ENCODE measurements at regions not wholly inside any gene's neighbourhood (a gene's known extent, or its start where the extent isn't known, plus 50 kb on each side); places are given as distances from the start of the nearest gene placed in this dataset.

DNA sequence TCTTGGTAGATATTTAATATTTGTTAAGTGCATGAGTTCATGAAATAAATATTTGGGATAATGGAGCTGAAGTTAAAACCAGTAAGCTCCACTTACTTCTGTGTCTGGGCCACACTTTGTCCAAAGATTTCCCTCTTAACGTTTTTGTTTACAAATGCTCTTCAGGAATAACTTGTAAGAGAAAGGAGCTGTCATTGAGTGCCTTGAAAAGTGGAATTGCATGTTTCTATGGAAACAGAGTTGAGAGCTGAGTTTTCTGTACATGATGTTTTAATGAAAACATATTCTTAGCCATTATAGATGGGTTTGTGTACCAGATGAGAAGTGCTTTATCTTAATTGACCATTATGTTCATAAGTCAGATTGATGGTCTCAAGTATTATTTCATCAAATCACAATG, 1045.4 kb upstream of the EEF2KMT start:
- DNase-seq (ENCODE audit: low read depth in 2 of 2) = no peak

- no peak for DNase-seq (ENCODE audit: low read depth in 2 of 2)
Measured at GRCh38 chr16:6133009-6133557, 1035.5 kb upstream of the EEF2KMT start.

DNA sequence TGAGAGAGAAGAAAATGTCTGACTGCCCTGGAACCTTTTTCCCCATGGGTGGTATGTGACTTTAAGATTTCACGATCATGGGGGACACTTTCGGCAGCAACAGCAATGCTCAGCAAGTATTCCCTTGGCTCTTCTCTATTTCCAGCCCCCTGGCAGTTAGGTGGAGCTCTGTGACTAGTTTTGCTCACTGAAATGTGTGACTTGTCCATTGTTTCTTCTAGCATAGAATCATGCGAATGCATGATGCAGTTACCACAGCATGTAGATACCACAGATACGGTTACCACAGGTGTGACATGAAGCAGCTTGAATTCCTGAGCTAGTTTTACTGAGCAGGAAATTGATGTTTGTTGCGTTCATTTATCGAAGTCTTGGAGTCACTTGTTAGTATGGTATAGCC, 1034.5 kb upstream of the EEF2KMT start:
- no peak for DNase-seq (ENCODE audit: low read depth in 2 of 2)

DNA sequence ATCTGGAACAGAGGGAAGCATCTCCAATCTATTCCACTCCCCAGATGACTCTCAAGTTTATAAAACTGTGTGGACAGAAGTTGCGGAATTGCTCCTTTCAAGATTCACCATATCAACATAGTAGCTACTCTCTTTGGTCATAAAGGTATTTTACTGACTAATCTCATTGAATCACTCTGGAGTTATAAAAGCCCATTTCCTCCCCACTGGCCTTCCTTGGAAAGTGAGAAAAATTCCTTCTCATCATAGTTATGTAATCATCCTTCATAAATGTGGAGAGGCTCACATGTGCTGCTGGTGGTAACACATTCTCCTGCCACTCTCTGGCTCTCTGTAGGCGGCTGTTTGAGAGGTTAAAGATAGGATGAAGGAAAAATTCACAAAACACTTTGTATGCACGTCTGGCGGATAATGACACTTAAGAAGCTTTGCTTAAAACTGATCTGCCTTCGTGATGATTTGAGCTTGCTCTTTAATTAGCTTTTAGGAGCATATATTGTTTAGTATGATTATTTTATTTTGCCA, 1034.0 kb upstream of the EEF2KMT start:
- no peak for DNase-seq (ENCODE audit: low read depth in 2 of 2)

- DNase-seq (ENCODE audit: low read depth in 2 of 2) = no peak
Measured at GRCh38 chr16:6125483-6126259, 1028.1 kb upstream of the EEF2KMT start.

- DNase-seq (ENCODE audit: low read depth in 2 of 2) = no peak
Measured at GRCh38 chr16:6124136-6124535, 1026.5 kb upstream of the EEF2KMT start.

DNA sequence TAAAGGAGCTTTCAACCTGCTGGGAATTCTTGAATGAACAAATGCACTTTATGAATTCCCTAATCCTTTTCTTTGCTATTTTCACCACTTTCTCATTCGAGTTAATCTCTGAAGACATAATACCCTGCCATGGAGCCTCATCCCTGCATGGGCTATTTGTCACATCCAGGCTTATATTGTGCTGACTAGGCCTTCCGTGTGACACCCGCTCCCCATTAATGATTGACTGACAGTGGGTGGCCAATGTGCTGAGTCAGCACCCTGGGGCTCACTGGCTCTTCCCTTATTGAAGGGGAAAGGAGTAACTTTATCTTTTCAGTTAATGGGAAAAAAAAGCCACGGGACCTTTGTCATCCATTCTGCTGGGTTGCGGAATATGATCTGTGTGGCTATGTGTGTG, 1024.8 kb upstream of the EEF2KMT start:
- no peak for DNase-seq (ENCODE audit: low read depth in 2 of 2)

DNA sequence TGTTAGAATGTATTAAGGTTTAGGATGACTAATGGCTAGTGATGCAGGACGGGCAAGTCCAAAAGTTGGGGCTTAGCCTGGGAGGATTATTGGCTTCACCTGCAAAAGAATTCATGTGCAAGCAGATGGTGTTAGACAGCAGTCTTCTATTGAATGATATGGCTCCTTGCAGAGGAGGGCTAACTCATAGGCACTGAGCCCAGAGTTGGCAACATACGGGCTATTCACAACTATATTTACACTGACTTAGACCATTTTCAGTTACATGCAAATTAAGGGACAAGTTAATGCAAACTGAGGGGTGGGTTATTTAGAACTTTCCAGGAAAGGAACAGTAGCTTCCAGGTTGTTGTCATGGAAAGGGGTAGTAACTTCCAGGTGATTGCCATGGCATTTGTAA, 1017.1 kb upstream of the EEF2KMT start:
- DNase-seq (ENCODE audit: low read depth in 2 of 2) = no peak

- no peak for DNase-seq (ENCODE audit: low read depth in 2 of 2)
Measured at GRCh38 chr16:6113749-6114148, 1016.2 kb upstream of the EEF2KMT start.

GRCh38 chr16:6112700-6113099, 1015.1 kb upstream of the EEF2KMT start:
- DNase-seq (ENCODE audit: low read depth in 2 of 2) = no peak

GRCh38 chr16:6111390-6111789, 1013.8 kb upstream of the EEF2KMT start:
- no peak for DNase-seq (ENCODE audit: low read depth in 2 of 2)

DNA sequence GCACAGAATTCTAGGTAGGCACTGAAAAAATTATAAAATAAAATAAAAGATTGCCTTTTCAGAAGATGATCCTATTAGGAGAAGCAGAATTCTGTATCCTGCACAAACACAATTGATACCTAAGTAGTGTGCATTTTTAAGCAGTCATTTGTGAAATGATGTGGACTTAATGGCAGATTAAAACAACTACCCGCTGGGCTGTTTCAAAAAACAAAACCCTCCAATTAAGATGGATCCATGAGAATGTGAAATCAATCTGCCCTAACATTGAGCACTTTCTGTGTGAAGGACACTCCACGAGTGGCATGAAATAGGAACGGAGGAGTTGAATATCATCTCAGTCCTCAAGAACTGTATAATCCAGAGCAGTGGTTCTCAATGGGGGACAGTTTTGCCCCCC, 1012.8 kb upstream of the EEF2KMT start:
- no peak for DNase-seq (ENCODE audit: low read depth in 2 of 2)

GRCh38 chr16:6106061-6106460, 1008.5 kb upstream of the EEF2KMT start:
- no peak for DNase-seq (ENCODE audit: low read depth in 2 of 2)

DNA sequence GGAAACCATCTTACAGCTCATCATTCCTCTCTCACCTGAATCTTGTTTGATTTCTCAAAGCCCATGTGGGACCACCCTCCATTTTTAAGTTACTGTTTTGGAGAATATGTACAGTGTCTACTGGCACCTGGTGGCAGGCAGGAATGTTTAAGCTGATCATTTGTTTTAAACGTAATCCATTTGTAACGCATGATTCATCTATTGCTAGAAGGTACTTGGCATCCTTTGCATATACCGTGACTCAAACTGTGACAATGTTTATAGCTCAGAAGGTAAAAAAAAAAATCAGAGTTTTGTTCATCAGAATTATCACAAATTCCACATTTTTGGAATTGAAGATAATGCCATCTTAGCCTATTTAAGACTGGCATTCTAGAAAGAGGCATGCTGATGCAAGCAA, 1007.5 kb upstream of the EEF2KMT start:
- DNase-seq (ENCODE audit: low read depth in 2 of 2) = no peak

DNA sequence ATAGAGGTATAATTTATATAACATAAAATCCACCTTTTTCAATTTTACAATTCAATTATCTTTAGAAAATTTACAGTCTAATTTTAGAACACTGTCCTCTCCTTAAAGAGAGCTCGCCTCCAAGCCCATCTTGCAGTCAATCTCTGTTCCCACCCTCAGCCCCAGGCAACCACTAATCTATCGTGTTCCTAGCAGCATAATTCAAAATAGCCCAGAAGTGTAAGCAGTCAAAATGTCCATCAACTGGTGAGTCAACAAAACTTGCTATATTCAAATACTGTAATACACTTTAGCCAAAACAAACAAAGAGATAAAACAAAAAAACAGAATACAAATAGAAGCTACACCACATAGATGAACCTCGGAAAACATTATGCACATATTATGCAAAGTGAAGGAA, 1006.8 kb upstream of the EEF2KMT start:
- DNase-seq (ENCODE audit: low read depth in 2 of 2) = no peak

DNA sequence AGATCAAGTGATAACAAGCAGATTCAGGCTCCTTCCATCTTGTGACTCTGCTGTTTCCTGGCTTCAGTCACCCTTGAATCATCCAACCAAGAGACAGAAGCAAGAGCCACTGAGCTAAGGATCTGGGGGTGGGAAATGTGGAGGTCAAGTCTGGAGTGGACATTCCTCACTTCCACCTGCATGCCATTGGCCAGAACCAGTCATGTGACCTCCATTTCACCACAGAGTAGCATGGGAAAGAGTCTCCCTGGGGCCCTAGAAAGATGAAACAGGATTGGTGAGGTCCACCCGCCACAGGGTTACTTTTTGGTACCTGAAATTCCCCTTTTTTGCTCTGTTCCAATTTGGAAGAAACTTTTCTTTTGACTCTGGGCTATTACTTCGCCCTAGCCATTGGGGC, 1006.0 kb upstream of the EEF2KMT start:
- no peak for DNase-seq (ENCODE audit: low read depth in 2 of 2)

DNA sequence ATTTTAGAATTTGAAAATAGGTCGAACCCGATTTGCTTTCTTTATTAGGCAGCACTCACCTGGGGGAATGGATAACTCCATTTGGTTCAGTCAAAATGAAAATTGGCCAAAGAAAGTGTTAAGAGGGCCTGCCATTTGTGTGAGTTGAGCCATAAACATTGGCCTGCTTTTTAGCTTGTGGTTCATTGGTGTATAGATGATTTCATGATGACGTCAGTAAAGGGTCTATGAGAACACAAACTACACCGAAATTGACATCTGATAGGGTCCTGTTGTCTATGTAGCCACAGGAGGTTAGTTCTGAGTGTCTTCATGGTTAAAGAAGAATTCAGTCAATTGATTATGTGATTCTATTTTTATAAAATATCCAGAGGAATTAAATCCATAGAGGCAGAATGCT, 1001.5 kb upstream of the EEF2KMT start:
- no peak for DNase-seq (ENCODE audit: low read depth in 2 of 2)

- DNase-seq (ENCODE audit: low read depth in 2 of 2) = no peak
Measured at GRCh38 chr16:6096931-6097670, 999.5 kb upstream of the EEF2KMT start.

- no peak for DNase-seq (ENCODE audit: low read depth in 2 of 2)
Measured at GRCh38 chr16:6095414-6095813, 997.8 kb upstream of the EEF2KMT start.

GRCh38 chr16:6091021-6091420, 993.4 kb upstream of the EEF2KMT start:
- no peak for DNase-seq (ENCODE audit: low read depth in 2 of 2)

DNA sequence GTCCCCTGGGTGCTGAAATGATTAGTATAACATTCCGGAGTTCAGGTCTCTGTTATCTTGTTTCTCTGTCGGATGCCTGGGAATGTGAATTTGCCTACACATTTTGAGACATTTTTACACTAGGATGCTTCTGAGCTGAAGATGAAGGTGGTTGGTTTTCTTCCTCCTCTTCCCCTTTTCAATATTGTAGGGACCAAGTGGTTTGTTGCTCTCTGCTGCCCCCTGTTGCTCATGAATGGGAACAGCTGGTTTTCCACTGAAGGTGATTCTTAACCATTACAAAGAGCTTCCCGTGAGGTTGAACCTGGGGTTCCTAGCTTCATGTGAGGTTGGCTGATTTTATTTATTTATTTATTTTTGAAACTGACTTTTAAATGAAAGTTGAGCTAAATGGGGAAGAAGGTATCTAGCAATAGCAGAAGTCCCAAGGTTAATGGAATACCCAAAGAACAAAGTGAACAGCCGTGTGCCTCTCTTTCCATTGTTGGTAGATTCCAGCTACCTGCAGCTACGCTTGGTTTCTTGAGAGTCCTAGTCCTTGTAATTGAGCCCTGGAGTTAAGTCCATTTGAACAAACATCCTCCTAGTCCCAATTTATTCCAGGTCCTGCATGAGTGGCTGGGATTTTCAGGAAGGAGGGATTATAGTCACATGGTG, 983.9 kb upstream of the EEF2KMT start:
- no peak for DNase-seq (ENCODE audit: low read depth in 2 of 2)

DNA sequence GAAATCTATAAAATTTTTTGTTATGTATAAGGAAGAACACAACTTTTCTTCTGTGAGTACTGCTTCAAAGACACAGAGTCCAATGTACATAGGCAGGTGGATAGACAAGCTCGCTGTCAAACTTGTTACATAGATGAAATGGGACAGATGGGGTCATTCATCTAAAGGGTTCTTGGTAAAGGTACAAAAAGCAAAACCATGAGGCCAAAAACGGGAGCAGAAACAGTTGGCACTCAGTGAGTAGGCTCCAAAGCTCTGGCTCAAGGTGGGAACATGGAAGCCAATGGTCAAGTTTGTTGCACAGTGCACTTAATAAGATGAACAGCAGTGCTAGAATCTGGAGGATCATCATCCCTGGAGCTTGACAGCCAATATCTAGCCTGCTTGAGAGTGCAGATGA, 979.0 kb upstream of the EEF2KMT start:
- DNase-seq (ENCODE audit: low read depth in 2 of 2) = no peak

Measured in stimulated activated CD8-positive, alpha-beta memory T cell treated with anti-CD3 and anti-CD28 coated beads, Interleukin-15, amount 100 ng/mL, for 4 hours (primary cell).